Activated CD4-positive, alpha-beta T cell treated with anti-CD3 and anti-CD28 coated beads, Interleukin-2, Interleukin-4, amounts not matched to agents 100 ng/mL and 50 ng/mL, durations not matched to agents 16 hours and 8 hours (primary cell): ENCODE measurements at regions not wholly inside any gene's neighbourhood (a gene's known extent, or its start where the extent isn't known, plus 50 kb on each side); places are given as distances from the start of the nearest gene placed in this dataset.
"Not testable (repeated sequence)": the region's sequence is repeated elsewhere in the genome, so short reads cannot be mapped to it uniquely, and the experiment has no call there.

Experiments
- DNase-seq: peaks from one replicate; pipeline ENCODE4 v3.0.0-alpha.2; 2020; ENCODE audit warnings: low spot score

- no peak for DNase-seq
Measured at GRCh38 chr22:22946131-22946530, 58.5 kb downstream of the IGLL5 start.

- DNase-seq, result no peak
Measured at GRCh38 chr22:22948651-22949571, 61.3 kb downstream of the IGLL5 start.

DNA sequence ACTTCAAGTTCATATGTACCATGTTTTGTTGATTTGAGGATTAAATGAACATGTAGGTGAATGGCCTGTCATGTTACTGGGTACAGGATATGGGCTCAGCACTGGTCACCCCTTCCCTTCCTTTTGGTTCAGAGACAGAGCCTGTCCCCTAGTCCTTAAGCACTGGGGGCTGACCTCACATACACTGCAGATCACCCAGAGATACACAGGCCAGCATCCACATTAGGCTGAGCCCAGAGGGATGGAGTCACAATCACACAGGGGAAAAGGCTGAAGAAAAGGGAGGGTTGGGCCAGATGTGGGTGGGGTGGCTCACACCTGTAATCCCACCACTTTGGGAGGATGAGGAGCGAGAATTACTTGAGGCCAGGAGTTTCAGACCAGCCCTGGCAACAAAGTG lies 62.3 kb downstream of the IGLL5 start:
- no peak for DNase-seq

- no peak for DNase-seq
Measured at GRCh38 chr22:22951035-22951434, 63.4 kb downstream of the IGLL5 start.

DNA sequence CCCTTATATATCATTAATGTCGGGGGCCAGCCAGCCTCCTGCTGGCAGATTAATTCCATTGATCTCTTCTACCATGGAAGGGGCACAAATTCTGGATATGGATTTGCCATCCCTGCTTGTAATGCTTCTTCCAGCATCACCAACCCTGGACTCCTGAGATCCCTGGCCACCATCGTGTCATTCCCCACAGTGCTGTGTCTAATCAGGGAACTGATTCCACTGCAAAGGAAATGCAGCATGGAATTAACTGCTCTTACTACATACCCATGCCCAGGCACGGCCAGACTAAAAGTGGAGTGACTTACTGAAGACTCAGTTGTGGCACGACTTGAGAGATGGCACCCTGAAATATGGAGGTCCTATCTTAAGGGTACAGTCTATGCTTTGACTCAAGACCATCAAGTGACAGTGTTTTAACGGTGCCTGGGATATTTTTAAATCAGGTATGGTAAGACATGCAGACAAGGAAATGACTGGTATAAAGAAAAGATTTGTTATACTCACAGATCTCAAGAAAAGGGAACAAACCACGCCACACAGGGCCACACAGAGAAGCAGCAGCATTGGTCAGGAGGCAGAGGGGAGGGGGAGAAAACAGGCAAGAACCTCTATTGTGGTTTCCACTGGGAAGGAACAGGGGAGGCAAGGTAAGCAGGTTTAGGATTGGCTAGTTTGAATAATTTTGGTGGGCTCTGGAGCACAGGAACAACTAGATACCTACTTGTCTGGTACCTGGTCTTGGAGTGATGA lies 65.1 kb downstream of the IGLL5 start:
- DNase-seq, result no peak

DNA sequence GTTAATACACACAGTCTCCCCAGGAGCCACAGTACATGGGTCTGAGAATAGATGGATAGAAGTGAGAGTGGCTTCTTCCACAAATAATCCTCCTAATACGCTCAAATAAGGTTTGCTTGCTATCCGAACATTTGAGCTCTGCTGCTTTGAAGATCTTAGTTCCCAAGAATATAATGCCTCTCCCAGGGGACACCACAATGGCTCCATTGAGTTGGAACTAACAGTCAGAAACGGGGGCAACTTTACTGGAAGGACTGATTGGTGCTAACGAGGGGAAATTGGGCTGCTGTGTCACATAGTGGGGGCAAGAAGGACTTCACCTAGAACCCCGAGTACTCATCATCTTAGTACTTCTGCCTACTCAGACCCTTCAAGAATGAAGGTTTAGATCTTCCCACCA lies 66.2 kb downstream of the IGLL5 start:
- DNase-seq, result no peak

- DNase-seq, result peak; percentile 11
Measured at GRCh38 chr22:22954656-22955055, 67.0 kb downstream of the IGLL5 start.

GRCh38 chr22:22955276-22955798 lies 67.7 kb downstream of the IGLL5 start:
- no peak for DNase-seq

GRCh38 chr22:22955866-22956535 lies 68.4 kb downstream of the IGLL5 start:
- DNase-seq, result peak; percentile 72

- no peak for DNase-seq
Measured at GRCh38 chr22:22957090-22957489, 69.5 kb downstream of the IGLL5 start.

- DNase-seq, result no peak
Measured at GRCh38 chr22:22958621-22959020, 71.0 kb downstream of the IGLL5 start.

GRCh38 chr22:22959147-22959827 lies 71.7 kb downstream of the IGLL5 start:
- peak; percentile 54 for DNase-seq

DNA sequence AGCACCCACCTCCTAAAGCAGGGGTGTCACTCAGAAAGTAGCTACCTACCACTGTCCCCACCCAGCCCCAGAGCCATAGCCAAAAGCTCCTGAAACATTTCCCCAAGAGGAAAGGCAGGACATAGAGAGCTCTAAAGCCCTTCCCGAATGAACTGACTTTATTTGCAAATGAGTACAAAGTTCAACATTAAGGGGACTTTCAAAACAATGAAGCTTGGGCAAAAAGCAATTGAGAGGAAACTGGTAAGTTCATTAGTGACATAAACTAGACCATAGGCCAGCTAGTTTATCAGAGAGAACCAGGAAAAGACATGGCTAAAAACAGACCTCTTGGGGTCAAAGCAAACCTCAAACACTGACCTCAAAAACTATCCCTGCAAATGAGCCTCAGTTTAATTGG lies 72.7 kb downstream of the IGLL5 start:
- no peak for DNase-seq

DNA sequence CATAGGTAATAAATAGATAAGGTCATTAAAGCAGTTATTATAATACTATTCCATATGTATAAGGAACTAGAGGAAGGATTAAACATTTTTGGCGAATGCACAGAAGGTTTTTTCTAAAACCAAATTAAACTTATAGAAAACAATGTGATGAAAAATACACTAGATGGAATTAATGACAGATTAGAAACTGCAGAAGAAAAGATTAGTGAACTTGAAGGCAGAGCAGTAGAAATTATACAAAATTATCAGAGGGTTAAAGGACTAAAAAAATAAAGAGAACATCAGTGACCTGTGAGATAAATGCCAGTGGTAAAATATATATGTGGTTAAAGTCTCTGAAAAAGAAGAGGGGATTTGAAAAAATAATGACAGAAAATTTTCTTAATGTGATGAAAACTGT lies 74.0 kb downstream of the IGLL5 start:
- DNase-seq, result no peak

GRCh38 chr22:22968366-22968765 lies 80.8 kb downstream of the IGLL5 start:
- no peak for DNase-seq

DNA sequence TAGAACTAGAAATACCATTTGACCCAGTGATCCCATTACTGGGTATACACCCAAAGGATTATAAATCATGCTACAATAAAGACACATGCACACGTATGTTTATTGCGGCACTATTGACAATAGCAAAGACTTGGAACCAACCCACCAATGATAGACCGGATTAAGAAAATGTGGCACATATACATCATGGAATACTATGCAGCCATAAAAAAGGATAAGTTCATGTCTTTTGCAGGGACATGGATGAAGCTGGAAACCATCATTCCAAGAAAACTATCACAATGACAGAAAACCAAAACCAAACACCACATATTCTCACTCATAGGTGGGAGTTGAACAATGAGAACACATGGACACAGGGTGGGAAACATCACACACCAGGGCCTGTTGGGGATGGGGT lies 85.0 kb downstream of the IGLL5 start:
- DNase-seq, result not testable (repeated sequence)

- no peak for DNase-seq
Measured at GRCh38 chr22:22973336-22973735, 85.7 kb downstream of the IGLL5 start.

DNA sequence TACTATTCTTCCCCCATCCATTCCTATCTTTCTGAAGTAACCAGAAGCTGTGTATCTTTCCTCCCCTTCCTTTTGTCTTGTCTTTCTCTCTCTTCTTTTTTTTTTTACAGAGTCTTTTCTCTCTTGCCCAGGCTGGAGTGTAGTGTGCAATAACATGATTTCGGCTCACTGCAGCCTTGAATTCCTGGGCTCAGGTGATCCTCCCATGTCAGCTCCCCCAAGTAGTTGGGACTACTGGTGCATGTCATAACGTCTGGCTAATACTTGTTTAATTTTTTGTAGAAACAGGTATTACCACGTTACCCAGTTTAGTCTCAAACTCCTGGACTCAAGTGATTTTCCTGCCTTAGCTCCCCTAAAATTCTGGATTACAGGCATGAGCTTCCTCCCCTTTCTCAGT lies 86.5 kb downstream of the IGLL5 start:
- no peak for DNase-seq

GRCh38 chr22:22974795-22975580 lies 87.4 kb downstream of the IGLL5 start:
- no peak for DNase-seq

DNA sequence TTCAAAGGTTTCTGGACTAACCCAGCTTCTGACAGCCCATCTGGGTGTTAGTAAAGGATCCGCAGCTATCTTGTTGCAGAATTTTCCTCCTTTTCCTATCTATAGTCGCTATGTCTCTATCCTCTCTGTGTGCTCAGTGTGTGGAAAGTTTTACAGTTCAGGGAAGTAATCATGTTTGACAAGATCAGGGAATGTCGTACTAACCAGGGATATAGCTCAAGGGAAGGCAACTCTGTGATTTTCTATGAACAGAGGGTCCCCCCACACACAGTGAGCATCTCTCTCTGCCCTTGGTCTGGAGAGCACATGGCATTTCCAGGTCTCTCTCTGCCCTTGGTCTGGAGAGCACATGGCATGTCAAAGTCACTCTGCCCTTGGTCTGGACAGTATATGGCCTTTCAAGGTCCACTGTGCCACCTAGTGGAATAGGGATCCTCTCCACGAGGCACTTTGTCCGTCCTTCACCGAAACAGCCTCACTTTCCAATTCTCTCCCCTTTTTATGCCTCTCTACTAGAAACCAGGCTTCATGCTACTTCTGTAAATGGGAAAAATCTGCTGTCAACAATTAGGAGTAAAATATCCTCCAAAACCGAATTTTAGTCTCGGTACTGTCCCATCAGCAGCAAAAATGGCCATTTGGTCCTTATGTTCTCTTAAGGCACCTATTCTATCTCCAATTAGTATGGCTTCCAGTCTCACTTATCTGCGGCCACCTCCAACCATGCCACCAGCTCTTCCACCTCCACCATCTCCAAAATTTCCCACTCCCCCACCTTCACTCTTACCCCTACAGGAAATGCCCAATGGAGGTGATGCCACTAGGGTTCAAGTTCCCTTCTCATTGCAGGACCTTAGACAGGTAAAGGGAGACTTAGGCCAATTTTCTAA lies 88.7 kb downstream of the IGLL5 start:
- no peak for DNase-seq
